HG03565 (cell line): ENCODE measurements at regions not wholly inside any gene's neighbourhood (a gene's known extent, or its start where the extent isn't known, plus 50 kb on each side); places are given as distances from the start of the nearest gene placed in this dataset.
A peak's percentile ranks its signal among the peaks of the same experiment; 100 is the strongest.

Experiments
- ATAC-seq: cut with Tn5 transposase; IDR thresholded peaks from one replicate; pipeline ENCODE4 v1.9.1; 2021; ENCODE audit warnings: mild to moderate bottlenecking, moderate library complexity; ENCODE audit not compliant: unreplicated experiment

DNA sequence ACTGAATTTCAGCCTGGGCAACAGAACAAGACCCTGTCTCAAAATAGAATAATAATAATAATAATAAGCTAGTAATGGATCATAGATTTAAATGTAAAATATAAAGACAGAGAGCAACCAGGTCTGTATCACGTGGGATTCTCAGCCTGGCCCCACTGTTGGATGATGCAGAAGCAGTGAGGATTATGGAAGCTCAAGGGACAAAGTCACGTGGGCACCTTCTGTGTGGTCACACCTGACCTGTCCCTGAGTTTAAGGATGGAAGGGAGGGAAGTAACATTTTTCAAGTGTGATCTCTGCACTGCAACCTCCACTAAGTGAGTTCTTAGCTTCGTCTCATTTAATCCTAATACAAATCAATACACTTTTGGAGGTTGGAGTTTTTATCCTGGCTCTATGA lies 212.5 kb upstream of the IER5L start:
- no peak for ATAC-seq

DNA sequence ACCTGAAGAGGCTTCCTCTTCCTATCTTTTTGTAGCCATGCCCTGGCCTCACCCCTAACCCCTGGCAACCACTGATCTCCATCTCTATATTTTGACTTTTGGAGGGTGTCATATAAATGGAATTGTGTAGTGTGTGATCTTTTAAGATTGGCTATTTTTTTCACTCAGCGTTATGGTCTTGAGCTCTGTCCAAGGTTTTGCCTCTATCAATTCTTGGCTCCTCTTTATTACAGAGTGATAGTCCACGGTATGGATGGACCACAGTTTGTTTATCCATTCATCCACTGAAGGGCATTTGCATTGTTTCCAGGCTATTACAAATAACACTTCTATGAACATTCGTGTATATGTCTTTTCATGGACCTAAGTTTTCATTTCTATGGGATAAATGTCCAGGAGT lies 209.8 kb upstream of the IER5L start:
- ATAC-seq: no peak

DNA sequence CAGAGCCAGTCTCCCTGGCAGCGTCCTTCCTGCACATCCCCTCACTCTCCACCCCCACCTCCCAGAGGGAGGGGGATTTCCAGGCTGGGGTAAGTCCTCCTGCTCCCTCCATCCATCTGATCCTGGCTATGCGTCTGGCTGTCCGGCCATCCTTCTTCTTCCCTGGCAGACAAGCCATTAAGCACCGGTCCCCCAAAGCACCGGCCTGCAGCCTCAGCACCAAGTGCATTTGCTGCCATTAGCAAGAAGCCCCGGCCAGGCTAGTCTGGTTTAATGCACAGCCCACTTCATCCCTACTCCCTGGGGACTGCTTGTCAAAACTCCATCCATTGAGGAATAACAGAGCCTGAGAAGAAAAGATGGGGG lies 208.7 kb upstream of the IER5L start:
- ATAC-seq: no peak

DNA sequence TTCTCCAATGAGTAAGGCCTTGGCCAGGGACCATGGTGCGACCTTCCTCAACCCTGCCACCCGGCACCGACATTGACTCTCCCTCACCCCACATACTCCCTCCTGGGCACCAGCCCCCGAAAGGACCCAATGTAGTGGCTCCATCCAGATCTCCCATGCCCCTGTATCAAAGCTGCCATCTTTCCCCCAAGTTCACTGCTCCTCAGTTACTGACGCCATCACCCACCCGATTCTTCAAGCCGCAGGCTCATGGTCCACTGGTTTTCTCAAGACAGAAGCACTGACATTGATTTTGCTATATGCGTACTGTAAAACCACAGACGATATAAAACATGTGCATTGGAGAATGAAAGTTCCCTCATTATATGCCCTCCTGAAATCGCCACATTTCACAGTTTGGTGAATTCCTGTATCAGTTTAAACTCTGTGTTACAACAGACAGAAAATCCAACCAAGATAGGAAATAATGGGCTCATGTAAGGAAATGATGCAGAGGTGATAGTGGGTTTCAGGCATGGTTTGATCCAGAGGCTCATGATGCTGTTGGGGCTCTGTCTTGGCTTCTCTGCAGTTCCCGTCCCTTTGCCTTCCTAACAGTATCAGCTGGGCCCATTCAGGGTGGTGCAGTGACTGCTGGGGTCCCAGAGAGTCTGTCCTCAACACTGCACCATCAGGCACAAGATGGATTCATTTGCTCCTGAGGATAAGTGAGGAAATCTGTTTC lies 207.3 kb upstream of the IER5L start:
- ATAC-seq: no peak

DNA sequence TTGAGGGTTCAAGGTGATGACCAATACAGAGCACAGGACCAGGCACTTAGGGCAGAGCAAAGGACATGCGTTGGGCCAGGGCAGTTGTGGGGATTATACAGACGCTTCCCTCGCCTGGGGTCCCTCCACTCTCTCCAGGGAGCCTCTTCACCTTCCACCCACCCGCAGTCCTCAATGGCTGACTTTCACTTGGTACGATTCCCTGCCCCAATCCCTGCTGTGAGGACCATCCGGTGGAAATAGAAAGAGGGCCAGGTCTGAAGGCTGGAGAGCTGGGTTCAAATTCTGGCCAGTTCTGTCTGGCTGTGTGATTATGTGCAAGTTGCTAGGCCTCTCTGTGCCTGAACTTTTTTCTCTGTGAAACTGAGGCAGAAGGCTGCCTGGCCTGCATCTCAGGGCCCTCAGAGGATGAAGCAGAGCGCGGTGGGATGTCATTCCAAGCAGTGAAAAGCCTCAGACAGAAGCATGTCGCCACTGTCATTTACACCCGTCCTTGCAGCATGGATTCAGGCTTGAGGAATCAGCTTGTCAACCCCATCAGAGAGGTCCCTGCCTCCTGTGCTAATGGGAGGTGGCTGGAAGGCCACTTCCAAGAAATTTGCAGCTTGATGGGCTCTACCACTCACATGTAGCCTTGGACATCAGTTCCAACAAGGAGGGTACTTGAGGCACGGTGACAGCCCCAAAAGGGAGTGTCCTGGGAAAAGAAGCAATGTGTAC lies 206.6 kb upstream of the IER5L start:
- ATAC-seq: no peak

DNA sequence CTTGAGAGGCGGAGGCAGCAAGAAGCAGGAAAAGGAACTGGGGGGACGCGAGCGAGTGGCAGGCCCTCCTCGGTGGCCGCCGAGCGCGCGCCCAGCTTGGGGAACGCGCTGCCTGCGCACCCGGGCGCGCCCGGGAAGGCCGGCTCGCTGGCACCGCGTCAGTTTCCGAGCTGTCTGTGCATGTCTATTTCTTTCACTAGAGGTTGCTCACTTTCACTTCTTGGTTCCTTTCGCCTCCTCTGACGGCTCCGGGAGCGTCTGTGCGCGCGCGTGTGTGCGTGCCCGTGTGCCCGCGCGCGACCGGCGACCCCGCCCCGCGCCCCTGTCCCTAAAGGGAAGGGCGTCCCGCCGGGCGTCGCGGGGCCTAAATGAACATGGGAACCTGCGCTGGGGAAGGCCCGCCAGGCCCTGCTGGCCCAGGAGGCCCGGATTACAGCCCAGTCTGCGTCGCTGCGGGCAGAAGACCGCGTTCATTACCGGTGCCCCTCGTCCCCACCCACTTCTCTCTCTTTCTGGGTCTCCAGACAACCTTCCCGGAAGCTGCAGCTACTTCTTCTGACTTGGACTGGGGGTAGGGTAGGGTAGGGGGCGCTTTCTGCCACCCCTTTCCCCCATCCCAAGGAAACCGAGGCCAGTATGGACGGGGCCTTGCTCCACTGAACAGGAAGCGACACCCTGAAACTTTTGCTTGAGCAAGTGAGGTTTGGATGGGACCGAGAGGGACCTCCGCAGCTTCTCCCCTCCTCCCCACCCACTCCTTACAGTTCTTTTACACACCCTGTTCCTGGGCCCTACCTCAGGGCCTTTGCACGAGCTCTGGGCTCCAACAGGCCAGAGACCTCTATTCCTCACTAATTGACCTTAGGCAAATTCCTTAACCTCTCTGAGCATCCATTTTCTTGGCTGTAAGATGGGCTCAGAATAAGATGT lies 205.8 kb upstream of the IER5L start:
- ATAC-seq: peak; percentile 71

DNA sequence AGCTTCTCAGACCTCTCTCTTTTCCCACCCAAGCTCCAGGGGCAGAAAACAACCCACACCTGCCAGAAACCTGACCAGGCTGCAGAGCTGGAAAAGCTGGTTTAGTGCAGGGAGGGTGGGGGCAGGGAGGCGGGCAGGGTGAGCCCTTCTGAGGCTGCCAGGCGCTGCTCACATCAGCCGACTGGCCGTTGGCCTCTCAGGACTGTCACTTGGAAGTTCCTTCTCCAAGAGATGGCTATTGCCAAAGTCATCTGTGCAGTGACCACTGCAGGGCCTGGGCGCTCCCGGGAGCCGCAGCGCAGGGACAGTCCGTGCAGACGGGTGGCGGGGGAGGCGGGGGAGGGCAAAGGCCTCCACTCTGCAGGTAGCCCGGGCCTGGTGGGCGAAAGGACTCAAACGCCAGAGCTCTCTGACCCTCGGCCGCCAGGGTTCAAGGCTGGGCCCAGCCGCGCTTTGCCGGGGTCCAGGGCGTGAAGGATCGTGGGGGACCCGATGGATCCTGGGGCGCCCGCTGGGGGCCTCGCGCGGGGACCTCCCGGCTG lies 205.0 kb upstream of the IER5L start:
- no peak for ATAC-seq

DNA sequence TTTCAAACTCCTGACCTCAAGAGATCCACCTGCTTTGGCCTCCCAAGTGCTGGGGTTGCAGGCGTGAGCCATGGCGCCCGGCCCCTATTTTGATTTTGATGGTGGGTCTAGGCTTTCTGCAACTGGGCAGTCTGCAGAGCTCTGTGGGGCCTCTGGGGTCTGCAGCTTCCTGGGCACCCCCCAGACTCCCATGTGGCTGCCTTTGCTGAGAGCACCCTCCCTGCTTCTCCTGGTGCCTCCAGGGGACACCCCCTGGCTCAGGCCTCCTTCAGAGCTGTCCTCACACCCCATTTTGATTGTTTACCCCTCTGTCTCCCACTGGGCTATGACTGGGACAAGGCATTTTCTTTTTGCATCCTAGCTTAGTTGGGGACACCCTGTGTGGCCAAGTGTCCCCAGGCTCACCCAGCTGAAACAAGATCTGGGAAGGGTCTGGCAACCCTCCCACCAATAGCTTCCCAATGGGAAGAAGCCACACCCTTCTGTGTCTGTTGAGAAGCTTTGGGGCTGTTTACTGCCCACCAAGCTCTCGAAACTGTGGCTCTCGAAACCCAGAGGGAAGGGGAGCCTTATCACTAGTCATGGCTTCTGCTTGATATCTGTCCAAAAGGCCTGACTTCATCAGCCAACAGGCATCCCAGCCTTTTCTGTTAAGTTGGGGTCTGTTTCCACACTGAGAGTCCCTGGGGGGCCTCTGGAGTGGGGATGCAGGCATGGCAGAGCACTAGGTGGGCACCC lies 204.4 kb upstream of the IER5L start:
- no peak for ATAC-seq

DNA sequence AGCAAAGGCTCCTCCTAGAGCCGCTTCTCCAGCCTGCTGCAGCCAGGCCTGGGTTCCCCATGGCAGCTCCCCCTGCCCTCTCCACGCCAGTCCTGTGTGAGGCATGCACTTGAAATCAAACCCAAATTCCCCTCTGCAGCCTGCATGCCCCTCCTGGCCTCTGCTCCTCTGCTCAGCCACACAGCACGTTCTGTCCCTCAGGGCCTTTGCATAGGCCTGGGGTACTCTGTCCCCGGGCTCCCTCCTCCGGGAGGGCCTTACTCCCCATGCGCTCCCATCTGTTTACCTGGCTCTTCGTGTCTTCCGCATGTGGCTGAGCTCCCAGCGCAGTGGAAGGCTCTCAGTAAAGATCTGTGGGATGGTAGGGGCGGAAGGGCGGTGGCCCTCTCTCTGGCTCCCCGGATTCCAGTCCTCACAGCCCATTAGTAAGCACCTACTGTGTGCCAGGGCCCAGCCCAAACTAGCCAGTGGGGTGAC lies 203.5 kb upstream of the IER5L start:
- no peak for ATAC-seq

DNA sequence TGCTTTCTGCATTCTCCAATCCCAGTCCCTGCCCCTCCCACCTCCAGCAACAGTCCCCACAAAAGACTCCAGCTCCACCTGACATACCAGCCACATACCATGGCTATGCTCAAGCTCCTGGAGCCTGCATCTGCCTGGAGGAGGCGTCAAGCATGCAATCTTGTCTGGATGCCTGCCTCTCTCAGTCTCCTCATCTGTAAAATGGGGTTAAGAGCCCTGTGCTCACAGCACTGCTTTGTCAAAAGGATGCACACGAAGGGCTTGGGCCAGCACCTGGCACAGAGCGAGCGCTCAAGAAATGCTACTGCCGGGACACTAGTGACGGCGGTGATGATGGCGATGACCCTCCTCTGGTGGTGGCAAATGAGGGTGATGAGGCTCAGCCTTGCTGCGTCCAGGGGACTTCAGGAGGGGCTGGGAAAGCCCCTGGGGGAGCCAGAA lies 202.9 kb upstream of the IER5L start:
- no peak for ATAC-seq

DNA sequence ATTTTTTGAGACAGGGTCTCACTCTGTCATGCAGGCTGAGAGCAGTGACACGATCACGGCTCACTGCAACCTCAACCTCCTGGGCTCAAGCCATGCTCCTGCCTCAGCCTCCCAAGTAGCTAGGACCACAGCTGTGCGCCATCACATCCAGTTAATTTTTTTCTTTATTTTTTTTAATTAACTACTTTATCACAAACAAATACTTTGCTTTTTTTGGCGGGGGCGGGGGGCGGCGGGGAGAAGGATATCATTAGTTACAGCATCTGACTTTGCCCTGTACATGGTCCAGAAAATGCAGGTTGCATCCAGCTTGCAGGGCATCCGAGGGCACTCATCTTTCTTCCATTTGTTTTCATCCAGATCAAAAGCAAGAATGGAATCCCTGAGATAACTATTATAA lies 201.8 kb upstream of the IER5L start:
- ATAC-seq: no peak

DNA sequence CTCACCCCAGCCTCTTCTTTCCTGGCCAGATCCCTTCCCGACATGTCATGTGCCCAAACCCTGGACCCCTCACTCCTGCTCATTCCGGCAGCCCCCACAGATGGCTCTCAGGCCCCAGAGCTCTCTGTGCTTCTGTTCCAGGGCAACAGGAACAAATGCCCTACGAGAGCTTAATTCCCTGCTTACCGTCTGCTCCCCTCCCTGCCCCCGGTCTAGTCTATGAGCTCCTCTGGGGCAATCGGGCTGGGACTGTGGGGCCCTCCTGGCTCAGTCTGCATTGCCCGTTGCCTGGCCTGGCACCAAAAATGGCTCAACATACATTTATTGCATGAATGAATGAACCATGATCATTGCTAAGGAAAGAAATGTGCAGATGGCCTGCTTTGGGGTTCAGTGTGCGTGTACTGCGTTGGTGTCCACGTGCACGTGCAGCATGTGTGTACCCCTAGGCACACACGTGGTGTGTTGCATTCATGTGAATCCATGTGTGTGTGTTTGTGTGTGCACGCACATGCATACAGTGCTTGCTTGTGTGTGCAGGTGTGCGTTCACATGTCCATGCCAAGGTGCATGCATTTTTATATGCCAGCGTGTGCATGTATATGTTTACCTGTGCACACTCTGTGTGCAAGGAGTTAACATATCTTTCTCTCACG lies 201.2 kb upstream of the IER5L start:
- no peak for ATAC-seq

DNA sequence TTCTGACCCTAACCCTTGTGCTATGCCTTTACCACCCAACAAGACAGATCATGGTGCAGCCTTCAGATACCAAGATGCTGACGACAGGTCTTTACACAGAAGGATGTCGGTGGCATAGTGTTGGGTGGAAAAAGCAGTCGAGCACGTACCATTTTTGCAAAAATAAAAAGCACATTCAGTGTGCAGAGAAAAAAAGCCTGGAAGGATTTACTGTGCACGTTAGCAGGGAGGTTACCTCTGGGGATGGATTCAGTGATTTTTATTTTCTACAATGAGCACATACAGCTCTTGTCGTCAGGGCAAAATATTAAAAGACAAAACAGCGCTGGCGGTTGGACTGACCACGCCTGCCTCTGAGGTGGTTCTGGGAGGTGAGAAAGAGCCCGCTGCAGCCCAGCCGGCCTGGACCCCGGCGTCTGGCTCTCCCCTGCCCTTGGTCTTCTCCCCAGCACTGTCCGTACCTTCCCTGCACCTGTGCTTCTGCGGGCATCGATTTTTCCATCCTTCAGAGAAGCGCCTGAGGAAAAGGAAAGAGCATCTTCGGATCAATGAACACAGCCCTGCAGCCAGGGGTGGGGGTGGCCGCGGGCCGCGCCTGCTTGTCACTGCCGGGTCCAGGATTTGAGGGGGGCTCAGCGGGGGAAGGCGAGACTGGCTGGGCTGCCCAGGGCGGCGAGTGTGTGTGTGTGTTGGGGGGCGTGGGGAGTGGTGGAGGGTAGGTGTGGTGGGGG lies 200.0 kb upstream of the IER5L start:
- ATAC-seq: no peak

DNA sequence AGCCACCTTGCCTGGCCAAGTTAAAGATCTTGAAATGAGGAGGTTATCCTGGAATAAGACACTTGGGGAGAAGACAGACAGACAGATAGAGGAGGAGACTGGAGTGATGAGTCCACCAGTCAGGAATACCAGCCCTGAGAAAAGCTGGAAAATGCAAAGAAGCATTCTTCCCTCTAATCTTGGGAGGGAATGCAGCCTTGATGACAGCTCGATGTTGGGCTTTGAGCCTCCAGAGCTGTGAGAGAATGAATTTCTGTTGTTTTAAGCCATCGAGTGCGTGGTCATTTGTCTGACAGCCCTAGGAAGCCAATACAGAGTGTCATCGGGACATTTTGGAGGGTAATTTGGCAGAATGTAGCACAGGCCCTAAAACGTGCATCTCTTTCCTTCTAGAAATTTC lies 199.1 kb upstream of the IER5L start:
- no peak for ATAC-seq

DNA sequence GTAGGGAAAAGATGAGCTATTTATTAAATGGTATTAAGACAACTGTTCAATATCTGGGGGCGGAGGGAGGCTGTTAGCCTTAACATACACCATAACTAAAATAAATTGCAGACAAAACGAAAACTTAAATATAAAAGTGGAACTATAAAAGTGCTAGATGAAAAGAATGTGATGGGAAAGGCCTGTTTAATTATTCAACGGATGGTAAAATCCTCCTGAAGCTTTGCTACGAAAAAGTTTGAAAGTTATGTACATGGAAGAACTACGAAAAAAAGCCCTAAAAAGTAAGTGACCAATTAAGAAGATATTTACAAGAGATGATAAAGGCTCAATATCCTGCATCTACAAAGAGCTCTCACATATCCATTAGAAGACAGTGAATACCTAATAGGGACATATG lies 197.8 kb upstream of the IER5L start:
- ATAC-seq: no peak

DNA sequence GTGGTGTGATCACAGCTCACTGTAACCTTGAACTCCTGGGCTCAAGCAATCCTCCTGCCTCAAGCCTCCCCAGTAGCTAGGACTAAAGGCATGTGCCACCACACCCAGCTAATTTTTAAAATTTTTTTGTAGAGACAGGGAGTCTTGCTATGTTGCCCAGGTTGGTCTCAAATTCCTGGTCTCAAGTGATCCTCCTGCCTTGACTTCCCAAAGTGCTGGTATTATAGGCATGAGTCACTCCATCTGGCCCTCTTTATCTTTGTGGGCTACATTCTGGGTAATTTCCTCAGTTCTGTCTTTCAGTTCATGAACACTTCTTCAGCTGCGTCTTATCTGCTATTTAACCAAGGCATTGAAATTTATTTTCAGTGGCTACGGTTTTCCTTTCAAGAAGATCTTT lies 196.6 kb upstream of the IER5L start:
- no peak for ATAC-seq

DNA sequence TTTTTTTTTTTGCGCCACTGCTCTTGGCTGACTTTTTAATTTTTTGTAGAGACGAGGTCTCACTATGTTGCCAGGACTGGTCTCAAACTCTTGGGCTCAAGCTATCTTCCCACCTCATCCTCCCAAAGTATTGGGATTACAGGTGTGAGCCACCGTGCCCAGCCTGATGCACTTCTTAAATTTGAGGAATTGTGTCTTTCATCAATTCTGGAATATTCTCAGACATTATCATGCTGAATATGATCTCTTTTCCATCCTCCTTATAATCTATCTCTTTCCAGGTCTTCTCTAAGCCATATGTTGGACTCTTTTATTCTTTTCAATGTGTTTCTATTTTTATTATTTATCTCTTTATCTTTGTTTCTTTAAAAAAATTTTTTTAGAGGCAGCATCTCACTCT lies 196.2 kb upstream of the IER5L start:
- no peak for ATAC-seq

DNA sequence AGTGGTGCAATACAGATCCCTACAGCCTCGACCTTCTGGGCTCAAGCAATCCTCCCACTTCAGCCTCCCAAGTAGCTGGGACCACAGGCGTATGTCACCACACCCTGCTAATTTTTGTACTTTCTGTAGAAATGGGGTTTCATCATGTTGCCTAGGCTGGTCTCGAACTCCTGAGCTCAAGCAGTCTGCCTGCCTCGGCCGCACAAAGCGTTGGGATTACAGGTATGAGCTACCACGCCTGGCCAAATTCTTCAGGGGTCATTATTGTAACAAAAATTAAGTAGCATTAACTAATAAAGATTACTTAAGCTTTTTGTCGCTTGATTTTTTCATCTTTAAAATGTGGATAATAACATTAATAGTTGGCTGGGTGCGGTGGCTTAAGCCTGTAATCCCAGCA lies 195.3 kb upstream of the IER5L start:
- no peak for ATAC-seq

DNA sequence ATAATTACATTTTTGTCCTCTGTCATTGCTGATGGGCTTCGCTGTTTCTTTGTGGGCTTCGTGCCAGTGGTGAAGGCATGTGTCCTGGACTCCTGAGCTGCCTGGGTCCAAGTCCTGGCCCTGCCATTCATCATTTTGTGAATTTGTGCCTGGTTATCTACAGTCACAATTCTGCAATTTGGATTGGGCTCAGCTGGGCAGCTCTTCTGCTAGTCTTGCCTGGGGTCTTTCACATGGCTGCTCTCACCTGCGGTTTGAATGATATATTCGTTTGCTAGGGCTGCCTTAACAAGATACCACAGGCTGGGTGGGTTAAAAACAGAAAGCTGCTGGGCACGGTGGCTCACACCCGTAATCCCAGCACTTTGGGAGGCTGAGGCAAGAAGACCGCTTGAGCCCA lies 192.7 kb upstream of the IER5L start:
- ATAC-seq: no peak
